NCI-H748 (cell line): ENCODE measurements at regions not wholly inside any gene's neighbourhood (a gene's known extent, or its start where the extent isn't known, plus 50 kb on each side); places are given as distances from the start of the nearest gene placed in this dataset.
A peak's percentile ranks its signal among the peaks of the same experiment; 100 is the strongest.

ENCODE experiments used
- DNase-seq: peaks from one replicate; lab custom pipeline; 2025; ENCODE audit not compliant: unreplicated experiment; lab: John Stamatoyannopoulos, UW

- DNase-seq = no peak
These were observed 330.5 kb upstream of the B3GALT2 start for GRCh38 chr1:193516755-193517388.

GRCh38 chr1:193514397-193514796 lies 328.0 kb upstream of the B3GALT2 start:
- DNase-seq = no peak

GRCh38 chr1:193513032-193513431 lies 326.6 kb upstream of the B3GALT2 start:
- no peak for DNase-seq

GRCh38 chr1:193504920-193505319 lies 318.5 kb upstream of the B3GALT2 start:
- DNase-seq = no peak

GRCh38 chr1:193498088-193498655 lies 311.8 kb upstream of the B3GALT2 start:
- DNase-seq = no peak

GRCh38 chr1:193494368-193494767 lies 308.0 kb upstream of the B3GALT2 start:
- DNase-seq = peak; percentile 51

- DNase-seq = no peak
These were observed 302.8 kb upstream of the B3GALT2 start for GRCh38 chr1:193489191-193489590.

GRCh38 chr1:193487722-193488121 lies 301.3 kb upstream of the B3GALT2 start:
- DNase-seq = no peak

GRCh38 chr1:193486671-193487229 lies 300.3 kb upstream of the B3GALT2 start:
- DNase-seq = no peak

GRCh38 chr1:193480755-193481154 lies 294.3 kb upstream of the B3GALT2 start:
- DNase-seq = no peak

GRCh38 chr1:193479187-193479586 lies 292.8 kb upstream of the B3GALT2 start:
- DNase-seq = no peak

GRCh38 chr1:193476748-193477147 lies 290.3 kb upstream of the B3GALT2 start:
- DNase-seq = no peak

GRCh38 chr1:193473932-193474331 lies 287.5 kb upstream of the B3GALT2 start:
- no peak for DNase-seq

- no peak for DNase-seq
These were observed 286.5 kb upstream of the B3GALT2 start for GRCh38 chr1:193472838-193473398.

- no peak for DNase-seq
These were observed 286.0 kb upstream of the B3GALT2 start for GRCh38 chr1:193472430-193472829.

GRCh38 chr1:193471981-193472380 lies 285.6 kb upstream of the B3GALT2 start:
- no peak for DNase-seq

- no peak for DNase-seq
These were observed 277.0 kb upstream of the B3GALT2 start for GRCh38 chr1:193463326-193463932.

- DNase-seq = no peak
These were observed 276.4 kb upstream of the B3GALT2 start for GRCh38 chr1:193462629-193463320.

GRCh38 chr1:193458628-193459027 lies 272.2 kb upstream of the B3GALT2 start:
- DNase-seq = peak; percentile 28

- peak; percentile 67 for DNase-seq
These were observed 271.3 kb upstream of the B3GALT2 start for GRCh38 chr1:193457676-193458075.

- no peak for DNase-seq
These were observed 270.4 kb upstream of the B3GALT2 start for GRCh38 chr1:193456811-193457280.
